Mucosa of descending colon (tissue), 3 donors: ENCODE measurements at regions not wholly inside any gene's neighbourhood (a gene's known extent, or its start where the extent isn't known, plus 50 kb on each side); places are given as distances from the start of the nearest gene placed in this dataset.

Experiments
- ATAC-seq: fragments of 200-7000 bp; cut with Tn5 transposase; one replicate; pipeline ENCODE4 v1.9.1; 2020; ENCODE audit warnings: mild to moderate bottlenecking, moderate library complexity
- DNase-seq, 3 donors: peaks; one replicate each; pipeline ENCODE4 v3.0.0-alpha.2; 2020
- H3K36me3 ChIP-seq: fragments of 200-600 bp; one replicate; pipeline ENCODE4 v1.8.0; 2021; ENCODE audit warnings: low read depth, mild to moderate bottlenecking
- H3K4me1 ChIP-seq: fragments of 200-600 bp; one replicate; pipeline ENCODE4 v1.8.0; 2021; ENCODE audit warnings: low read depth, mild to moderate bottlenecking
- H3K4me3 ChIP-seq: fragments of 200-600 bp; one replicate; pipeline ENCODE4 v1.8.0; 2021; ENCODE audit warnings: mild to moderate bottlenecking
- H3K9me3 ChIP-seq: fragments of 200-600 bp; one replicate; pipeline ENCODE4 v1.8.0; 2021; ENCODE audit warnings: mild to moderate bottlenecking
- CTCF ChIP-seq: fragments of 200-600 bp; IDR thresholded peaks from one replicate; pipeline ENCODE4 v1.8.0; 2022; ENCODE audit warnings: antibody characterized with exemption, mild to moderate bottlenecking
- intact Hi-C, 2 donors: fragments of 100-400 bp; cut with DNase I in 1 of 2; cut with micrococcal nuclease in 1 of 2; formaldehyde crosslinking; loops; one replicate each; pipeline versions ENCODE4 v1.11.0 to v1.11.1; 2022; cut with DNase I, micrococcal nuclease
- donor health status: DM: no; HTN: no; CAD: no; lungs with moderate emphysema.
- donor health status: DM: no; HTN: no; CAD: no.
- donor health status: DM: no; HTN: yes; CAD: no.

- Histone ChIP-seq H3K4me3 (no peak overlapping the region), H3K9me3 (no peaks in the 10 kb centered on the region), H3K4me1 (peaks cover 16% of the 10 kb centered on the region), H3K36me3 (no peaks in the 10 kb centered on the region)
- DNase-seq (peak in 1 of 3 donors; percentile 49), ATAC-seq (peak; percentile 91)
- no peak for TF ChIP-seq CTCF
- intact Hi-C loops, result no loop called here
These were observed 123.4 kb upstream of the OR9Q1 start for GRCh38 chr11:57900320-57900719.

GRCh38 chr11:57901278-57901677 lies 122.4 kb upstream of the OR9Q1 start:
- intact Hi-C loops, result no loop called here
- Histone ChIP-seq H3K9me3 (no peaks in the 10 kb centered on the region), H3K4me3 (no peak overlapping the region), H3K36me3 (no peaks in the 10 kb centered on the region), H3K4me1 (peaks cover 16% of the 10 kb centered on the region)
- no peak for TF ChIP-seq CTCF
- no peak for ATAC-seq
- DNase-seq, result no peak

- H3K9me3 ChIP-seq, result no peaks in the 10 kb centered on the region
- peak; percentile 4 for ATAC-seq
- no peak overlapping the region for H3K4me3 ChIP-seq
- DNase-seq, result no peak
- H3K4me1 ChIP-seq, result peaks cover 16% of the 10 kb centered on the region
- intact Hi-C loops, result no loop called here
- H3K36me3 ChIP-seq, result no peaks in the 10 kb centered on the region
- TF ChIP-seq CTCF, result no peak
These were observed 121.9 kb upstream of the OR9Q1 start for GRCh38 chr11:57901756-57902155.

- no peak for TF ChIP-seq CTCF
- DNase-seq, result no peak
- no peaks in the 10 kb centered on the region for H3K36me3 ChIP-seq
- H3K4me1 ChIP-seq, result peaks cover 16% of the 10 kb centered on the region
- no peak for ATAC-seq
- H3K9me3 ChIP-seq, result no peaks in the 10 kb centered on the region
- no peak overlapping the region for H3K4me3 ChIP-seq
- intact Hi-C loops, result no loop called here
These were observed 120.7 kb upstream of the OR9Q1 start for GRCh38 chr11:57903011-57903410.

- ATAC-seq, result peak; percentile 84
- no peaks in the 10 kb centered on the region for H3K9me3 ChIP-seq
- no peak overlapping the region for H3K4me3 ChIP-seq
- peak; percentile 70 to 85 (median 82) for DNase-seq
- TF ChIP-seq CTCF, result no peak
- no peaks in the 10 kb centered on the region for H3K36me3 ChIP-seq
- intact Hi-C loops, result no loop called here
- H3K4me1 ChIP-seq, result peaks cover 16% of the 10 kb centered on the region
These were observed 120.1 kb upstream of the OR9Q1 start for GRCh38 chr11:57903441-57904123.

- Histone ChIP-seq H3K4me1 (peaks cover 16% of the 10 kb centered on the region), H3K9me3 (no peaks in the 10 kb centered on the region), H3K4me3 (no peak overlapping the region), H3K36me3 (no peaks in the 10 kb centered on the region)
- ATAC-seq (no peak), DNase-seq (peak in 1 of 3 donors; percentile 34)
- no peak for TF ChIP-seq CTCF
- intact Hi-C loops, result no loop called here
These were observed 119.3 kb upstream of the OR9Q1 start for GRCh38 chr11:57904376-57904775.
